HG03558 (cell line): ENCODE measurements at regions not wholly inside any gene's neighbourhood (a gene's known extent, or its start where the extent isn't known, plus 50 kb on each side); places are given as distances from the start of the nearest gene placed in this dataset.
A peak's percentile ranks its signal among the peaks of the same experiment; 100 is the strongest.
"Not testable (repeated sequence)": the region's sequence is repeated elsewhere in the genome, so short reads cannot be mapped to it uniquely, and the experiment has no call there.

Experiments
- ATAC-seq: cut with Tn5 transposase; IDR thresholded peaks from one replicate; pipeline ENCODE4 v1.9.1; 2021; ENCODE audit warnings: moderate number of reproducible peaks; ENCODE audit not compliant: unreplicated experiment; ENCODE audit errors: extremely low read depth

DNA sequence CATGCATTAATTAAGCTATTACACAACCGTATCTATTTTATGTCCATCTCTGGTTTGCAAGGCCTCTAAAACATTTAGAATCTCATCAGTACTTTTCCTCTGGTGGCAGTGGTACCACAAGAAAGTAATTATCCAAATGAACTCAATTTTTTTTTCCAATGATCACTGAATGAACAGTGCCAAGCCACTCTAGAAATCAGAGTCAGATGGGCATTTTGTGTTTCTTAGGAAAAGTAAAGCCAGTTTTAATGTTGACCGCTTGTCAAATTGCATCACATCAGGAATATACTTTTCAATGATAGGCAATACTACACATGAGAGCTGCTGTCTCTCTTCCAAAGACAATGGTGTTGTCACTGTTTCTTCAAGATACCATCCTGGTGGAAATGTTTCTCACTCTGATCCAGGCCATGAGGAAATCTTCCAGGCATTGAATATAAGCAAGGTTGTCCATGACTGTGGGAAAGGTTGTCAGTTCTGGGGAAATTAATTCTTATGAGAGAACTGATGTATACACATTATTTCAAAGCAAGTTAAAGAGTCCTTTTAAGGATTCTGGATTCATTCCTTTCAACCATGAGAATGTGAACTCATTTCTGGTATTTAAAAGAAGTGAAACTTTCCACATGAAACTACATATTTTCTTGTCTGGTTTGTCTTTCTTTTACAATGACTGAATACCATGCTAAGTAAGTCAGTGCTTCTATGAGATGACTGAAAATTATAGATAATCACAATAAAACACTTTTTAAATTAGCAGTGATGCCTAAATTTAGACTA lies 108.8 kb upstream of the TCF21 start:
- ATAC-seq = no peak

DNA sequence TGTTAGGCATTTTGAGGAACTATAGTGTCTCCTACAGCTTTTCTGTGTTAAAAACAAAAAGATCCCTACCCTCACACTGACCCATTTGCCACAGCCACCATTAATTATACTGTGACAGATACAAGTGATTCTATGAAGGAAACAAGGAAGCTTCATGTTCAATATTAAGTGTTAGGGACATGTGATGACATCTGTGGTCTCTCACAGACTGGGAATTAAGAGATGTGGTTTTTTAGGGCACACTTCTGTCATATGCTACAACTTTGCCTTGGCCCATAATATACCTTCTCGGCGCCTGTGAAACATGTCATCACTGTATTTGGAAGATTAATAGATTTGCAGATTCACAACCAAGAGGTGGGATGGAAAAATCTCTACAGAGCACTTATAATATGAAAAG lies 102.9 kb upstream of the TCF21 start:
- ATAC-seq = no peak

DNA sequence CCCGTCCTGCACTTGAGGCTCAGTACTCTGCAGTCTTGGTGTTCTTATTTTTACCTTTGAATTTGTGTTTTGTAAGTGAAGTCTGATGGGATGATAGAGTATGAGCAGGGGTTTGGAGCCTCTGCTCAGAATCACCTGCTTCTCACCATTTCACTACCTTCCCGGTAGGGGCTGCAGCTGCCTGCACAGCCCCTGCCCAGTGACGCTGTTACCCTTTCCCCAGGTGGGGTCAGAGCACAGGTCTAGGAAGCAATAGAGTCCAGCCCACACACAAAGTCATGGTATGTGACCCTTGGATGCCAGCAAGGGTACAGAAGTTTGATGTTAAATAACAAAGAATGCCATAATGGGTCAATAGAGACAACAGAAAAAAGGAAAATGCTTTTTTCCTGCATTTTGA lies 101.8 kb upstream of the TCF21 start:
- no peak for ATAC-seq

DNA sequence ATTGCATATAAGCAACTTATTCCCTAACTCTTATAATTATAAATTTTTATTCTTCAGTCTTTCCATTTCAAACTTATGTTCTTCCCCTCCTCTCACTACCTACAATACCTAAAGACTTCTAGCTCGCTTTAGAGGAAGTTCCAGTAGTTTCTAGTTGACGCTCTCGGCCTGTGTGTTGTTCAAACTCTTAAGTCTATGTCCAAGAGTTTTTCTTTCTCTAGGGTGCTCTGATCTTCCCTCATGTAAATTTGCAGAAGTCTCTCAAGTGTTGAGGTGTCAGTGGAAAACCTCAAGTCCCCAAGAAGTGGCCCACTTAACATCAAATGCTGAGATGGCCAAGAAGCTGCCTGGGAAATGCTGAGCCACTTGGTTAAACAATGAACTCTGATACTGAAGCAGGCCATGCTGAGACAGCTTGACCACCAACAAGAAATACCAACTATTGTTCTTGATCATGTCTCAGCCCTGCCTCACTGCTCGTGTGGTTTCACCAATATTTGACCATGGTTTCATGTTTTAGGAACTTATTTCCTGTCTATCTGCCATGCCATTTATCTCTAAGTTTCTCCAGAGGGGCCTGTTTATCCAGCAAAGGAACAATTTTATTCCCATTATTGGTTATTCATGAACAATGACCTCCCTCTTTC lies 100.9 kb upstream of the TCF21 start:
- ATAC-seq = no peak

DNA sequence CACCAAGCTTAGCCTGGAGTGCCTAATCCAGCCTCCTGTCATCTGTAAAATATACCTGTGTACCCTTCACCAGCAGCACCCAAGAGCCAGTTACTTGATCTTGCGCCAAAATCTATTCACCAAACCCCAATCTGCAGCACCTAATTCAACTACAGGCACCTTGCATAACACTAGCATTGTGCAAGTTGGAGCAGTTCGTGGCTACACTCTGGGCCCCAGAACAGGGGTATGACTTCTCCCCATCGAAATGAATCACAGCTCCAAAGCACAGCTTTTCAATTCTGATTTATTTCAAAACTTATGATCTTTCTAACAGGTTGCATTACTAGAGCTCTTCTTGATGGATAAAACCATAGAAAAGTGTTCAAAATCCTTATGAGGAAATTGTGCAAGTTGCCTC lies 100.4 kb upstream of the TCF21 start:
- ATAC-seq = no peak

DNA sequence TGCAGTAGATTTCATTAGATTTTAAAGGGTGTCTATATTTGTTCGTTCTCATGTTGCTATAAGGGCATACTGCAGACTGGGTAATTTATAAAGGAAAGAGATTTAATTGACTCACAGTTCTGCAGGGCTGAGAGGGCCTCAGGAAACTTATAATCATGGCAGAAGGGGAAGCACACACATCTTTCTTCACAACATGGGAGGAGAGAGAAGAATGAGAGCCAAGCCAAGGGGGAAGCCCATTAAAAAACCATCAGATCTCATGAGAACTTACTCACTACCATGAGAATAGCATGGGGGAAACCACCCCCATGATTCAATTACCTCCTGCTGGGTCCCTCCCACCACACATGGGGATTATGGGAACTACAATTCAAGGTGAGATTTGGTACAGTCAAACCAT lies 99.5 kb upstream of the TCF21 start:
- not testable (repeated sequence) for ATAC-seq

DNA sequence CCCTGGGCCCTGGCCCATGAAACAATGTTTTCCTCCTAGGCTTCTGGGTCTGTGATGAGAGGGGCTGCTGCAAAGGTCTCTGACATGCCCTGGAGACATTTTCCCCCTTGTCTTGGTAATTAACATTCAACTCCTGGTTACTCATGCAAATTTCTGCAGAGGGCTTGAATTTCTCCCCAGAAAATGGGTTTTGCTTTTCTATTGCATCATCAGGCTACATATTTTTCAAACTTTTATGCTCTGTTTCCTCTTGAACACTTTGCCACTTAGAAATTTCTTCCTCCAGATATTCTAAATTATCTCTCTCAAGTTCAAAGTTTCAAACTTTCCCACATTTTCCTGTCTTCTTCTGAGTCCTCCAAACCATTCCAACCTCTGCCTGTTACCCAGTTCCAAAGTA lies 98.2 kb upstream of the TCF21 start:
- not testable (repeated sequence) for ATAC-seq

DNA sequence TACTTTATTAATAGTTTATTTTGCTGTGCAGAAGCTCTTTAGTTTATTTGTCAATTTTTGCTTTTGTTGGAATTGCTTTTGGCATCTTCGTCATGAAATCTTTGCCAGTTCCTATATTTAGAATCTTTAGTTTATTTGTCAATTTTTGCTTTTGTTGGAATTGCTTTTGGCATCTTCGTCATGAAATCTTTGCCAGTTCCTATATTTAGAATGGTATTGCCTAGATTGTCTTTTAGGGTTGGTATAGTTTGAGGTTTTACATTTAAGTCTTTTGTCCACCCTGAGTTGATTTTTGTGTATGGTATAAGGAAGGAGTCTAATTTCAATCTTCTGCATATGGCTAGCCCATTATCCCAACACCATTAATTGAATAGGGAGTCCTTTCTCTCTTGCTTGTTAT lies 93.9 kb upstream of the TCF21 start:
- not testable (repeated sequence) for ATAC-seq

DNA sequence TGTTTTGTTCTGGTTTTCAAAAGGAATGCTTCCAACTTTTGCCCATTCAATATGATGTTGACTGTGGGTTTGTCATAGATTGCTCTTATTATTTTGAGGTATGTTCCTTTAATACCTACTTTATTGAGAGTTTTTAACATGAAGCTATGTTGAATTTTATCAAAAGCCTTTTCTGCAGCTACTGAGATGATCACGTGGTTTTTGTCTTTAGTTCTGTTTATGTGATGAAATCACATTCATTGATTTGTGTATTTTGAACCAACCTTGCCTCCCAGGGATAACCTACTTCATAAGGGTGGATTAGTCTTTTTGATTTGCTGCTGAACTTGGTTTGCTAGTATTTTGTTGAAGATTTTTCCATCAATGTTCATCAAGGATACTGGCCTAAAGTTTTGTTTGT lies 92.7 kb upstream of the TCF21 start:
- no peak for ATAC-seq

DNA sequence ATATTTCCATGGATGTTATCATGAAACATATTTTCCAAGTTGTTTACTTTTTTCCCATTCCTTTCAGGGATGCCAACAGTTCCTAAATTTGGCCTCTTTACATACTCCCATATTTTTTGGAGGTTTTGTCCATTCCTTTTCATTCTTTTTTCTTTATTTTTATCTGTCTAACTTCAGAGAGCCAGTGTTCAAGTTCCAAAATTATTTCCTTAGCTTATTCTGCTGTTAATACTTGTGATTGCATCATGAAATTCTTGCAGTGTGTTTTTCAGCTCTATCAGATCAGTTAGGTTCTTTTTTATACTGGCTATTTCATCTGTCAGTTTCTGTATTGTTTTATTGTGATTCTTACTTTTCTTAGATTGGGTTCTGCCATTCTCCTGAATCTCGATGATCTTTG lies 89.9 kb upstream of the TCF21 start:
- no peak for ATAC-seq

DNA sequence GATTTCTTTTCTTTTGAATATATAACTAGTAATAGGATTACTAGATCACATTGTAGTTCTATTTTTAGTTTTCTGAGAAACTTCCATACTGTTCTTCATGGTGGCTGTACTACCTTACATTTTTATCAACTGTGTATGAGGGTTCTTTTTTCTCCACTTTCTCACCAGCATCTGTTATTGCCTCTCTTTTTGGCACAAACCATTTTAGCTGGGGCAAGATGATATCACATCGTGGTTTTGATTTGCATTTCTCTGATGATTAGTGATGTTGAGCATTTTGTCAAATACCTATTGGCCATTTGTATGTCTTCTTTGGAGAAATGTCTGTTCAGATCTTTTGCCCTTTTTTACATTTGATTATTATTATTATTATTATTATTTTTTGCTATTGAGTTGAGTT lies 86.1 kb upstream of the TCF21 start:
- ATAC-seq = no peak

DNA sequence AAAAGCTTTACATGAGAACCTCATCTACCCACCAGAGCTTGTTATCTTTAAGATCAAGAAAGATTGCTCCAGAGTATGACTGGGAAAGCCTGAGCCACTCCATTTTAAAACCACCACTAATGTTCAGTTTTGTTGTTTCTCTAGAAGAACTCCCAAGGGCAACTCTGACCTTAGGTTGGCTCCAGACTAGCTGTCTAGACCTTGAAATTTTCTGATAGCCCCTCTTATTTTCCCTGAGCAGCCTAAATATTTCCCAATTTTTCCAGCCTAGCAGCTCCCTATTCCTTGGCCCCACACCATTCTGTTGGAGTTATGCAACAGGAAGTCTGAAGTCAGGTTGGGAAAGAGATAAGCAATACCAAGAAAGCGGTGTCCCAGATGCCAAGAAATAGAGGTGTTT lies 84.6 kb upstream of the TCF21 start:
- no peak for ATAC-seq

DNA sequence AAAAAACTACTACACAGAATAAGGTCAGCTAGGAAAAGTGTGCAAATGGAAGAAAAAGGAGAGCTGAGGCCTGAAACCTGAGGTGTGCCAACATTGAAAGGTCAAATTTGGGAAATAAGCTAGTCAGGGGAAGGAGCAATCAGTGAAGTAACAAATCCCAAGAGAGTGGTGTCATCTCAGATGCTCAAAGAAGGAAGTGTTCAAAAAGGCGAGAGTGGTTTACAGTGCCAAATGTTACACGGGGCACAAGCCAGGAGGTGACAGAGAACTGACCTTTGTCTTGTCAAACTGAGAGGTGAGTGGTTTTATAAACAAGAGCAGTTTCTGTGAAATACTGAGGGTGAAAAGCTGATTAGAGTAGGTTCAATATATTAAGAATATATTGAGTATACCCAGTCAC lies 83.0 kb upstream of the TCF21 start:
- ATAC-seq = peak; percentile 66

DNA sequence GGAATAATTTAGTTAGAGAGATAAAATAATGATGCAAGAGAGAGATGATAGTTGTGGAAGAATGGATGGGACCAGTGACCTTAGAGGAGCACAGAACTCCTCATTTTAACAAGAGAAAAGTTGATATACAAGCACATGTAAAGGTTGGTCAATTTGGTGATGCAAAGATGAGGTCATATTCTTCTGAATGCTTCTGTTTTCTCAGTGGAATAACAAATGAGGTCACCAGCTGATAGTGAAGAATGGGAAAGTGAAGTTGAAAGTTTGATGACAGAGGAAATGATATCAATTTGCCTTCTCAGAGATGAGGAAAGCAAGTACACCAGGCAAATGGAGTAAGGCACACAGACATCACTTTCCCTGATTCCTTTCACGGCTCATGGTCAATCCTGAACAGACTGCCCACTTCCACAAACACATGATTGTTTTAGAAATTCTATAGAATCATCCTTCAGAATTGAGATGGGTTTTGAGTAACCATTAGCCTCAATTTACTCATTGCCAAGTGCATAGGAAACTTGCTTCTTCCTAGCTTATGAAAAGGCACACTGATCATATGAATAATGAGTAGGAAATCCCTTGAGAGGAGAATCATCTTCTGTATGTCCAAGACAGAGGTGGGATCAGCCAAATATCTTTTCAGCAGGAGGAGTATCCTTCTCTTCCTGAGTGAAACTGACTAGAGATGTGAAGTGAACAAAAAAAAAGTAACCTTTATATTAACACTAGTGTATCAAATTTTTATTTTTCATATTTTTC lies 82.4 kb upstream of the TCF21 start:
- ATAC-seq = no peak

DNA sequence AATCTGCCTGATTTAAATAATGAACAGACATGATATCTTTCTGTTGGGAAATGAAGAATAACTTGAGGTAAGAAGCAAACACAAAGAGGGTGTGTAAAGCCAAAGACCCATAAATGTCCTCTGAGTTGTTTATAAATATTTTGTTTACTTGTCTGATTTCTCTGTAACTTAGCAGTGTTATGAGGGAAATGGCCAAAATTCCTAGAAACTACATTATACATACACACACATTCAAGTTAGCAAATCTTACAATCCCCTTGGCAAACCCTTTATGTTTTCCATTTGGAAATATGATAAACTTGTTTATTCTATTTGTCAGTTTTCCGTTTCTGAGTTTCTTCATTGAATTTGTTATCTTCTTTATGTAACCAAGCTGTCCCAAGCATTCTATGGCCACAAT lies 81.4 kb upstream of the TCF21 start:
- no peak for ATAC-seq

DNA sequence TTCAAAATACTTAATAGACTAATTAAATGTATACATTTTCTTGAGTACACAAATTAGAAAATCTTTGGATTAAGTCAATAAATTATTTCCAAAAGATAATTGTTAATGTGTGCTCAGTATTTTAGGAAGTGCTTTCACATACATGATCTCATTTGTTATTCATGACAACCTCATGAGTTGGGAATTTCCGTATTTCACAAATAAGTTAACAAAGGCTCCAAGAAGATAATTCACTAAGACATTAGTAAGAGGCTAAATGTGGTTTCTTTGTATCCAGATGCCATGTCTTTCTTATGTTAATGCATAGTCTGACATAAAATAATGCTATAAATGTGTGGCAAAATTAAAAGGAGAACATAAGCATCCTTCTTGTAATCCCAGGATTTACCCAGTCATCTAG lies 79.5 kb upstream of the TCF21 start:
- ATAC-seq = no peak

DNA sequence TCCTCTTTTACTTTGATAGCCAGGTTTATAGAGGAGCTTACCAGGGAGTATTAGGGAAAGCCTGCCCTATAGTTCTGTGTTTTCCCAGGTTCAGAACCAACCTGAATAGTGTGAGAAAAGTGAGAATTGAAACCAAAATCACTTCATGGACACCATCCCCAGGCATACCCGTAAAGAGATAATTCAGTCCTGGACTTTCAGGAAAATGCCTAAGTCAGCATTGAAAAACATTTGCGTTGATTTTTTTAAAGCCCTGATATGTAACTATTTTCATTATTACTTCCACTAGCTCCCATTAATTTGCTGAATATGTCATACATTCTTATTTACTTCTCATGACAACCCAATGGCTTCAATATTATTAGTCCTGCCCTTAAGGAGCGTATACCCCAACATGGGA lies 77.4 kb upstream of the TCF21 start:
- ATAC-seq = no peak

DNA sequence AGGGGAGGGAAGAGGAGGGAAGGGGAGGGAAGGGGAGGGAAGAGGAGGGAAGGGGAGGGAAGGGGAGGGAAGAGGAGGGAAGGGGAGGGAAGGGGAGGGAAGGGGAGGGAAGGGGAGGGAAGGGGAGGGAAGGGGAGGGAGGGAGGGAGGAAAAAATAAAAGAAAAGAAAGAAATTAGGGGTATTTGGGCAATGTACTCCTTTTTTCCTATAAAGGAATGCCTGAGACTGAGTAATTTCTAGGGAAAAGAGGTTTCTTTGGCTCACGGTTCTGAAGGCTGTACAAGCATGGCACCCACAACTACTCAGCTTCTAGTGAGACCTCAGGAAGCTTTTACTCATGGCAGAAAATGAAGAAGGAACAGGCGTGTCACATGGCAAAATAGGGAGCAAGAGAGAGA lies 76.5 kb upstream of the TCF21 start:
- not testable (repeated sequence) for ATAC-seq

DNA sequence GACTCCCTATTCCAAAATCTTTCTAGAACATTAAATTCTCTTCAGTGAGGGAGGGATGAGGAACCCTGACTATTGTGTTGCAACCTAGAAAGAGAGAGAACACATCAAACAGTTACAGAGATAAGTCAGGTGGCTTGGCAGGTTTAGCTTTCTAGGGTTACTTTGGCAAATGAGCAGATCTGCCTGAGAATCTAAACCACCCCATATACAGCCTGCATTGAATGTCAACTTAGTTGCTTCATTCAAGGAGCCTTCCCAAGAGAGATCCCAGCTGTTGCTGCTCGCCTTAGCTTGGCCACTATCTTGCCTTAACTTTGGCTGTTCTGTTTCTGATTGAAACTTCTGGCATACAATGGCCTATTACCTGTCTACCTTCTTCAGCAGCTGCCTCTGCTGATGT lies 74.7 kb upstream of the TCF21 start:
- no peak for ATAC-seq

DNA sequence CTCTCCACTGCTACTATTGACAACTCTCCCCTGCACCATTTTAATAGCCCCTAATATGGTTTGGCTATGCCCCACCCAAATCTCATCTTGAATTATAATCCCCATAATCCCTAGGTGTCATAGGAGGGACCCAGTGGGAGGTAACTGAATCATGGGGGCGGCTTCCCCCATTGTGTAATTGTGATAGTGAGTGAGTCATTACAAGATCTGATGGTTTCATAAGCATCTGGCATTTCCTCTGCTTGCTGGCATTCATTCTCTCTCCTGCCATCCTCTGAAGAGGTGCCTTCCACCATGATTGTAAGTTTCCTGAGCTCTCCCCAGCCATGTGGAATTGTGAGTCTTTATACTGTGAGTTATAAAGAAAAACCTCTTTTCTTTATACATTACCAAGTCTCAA lies 74.1 kb upstream of the TCF21 start:
- ATAC-seq = no peak

DNA sequence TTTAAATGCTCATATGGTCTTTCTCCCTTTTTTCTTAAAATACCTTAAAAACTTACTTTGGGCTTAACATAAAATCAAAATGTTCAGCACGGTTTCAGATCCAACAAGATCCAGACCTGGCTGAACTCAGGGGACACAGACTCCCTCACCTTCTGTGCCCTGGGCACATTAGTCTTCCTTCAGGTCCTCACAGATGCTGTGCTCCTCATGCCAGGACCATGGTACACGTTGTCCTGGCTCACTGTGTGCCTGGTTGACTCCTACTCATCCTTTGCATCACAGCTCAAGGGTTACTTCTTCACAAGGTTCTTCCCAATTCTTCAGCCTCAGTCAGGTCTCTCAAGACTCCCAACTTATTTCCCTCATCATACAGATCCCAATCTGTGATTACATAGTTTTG lies 73.6 kb upstream of the TCF21 start:
- ATAC-seq = no peak
